Suppressor macrophage treated with lipopolysaccharide for 4 hours (primary cell): ENCODE measurements at regions not wholly inside any gene's neighbourhood (a gene's known extent, or its start where the extent isn't known, plus 50 kb on each side); places are given as distances from the start of the nearest gene placed in this dataset.
A peak's percentile ranks its signal among the peaks of the same experiment; 100 is the strongest.
"Not testable (repeated sequence)": the region's sequence is repeated elsewhere in the genome, so short reads cannot be mapped to it uniquely, and the experiment has no call there.

Source experiments
- DNase-seq: peaks from one replicate; pipeline ENCODE4 v3.0.0-alpha.2; 2020

DNA sequence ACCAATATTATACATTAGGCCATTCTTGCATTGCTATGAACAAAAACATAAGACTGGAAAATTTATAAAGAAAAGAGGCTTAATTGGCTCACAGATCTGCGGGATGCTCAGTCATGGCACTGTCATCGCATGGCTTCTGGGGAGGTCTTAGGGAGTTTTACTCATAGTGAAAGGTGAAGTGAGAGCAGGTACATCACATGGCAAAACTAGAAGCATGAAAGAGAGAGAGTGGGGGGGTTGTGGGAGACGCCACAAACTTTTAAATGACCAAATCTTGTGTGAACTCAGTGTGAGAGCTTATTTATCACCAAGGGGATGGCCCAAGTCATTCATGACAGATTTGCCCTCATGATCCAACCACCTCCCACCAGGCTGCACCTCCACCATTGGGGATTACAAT, 398.3 kb upstream of the EDIL3 start:
- no peak for DNase-seq

DNA sequence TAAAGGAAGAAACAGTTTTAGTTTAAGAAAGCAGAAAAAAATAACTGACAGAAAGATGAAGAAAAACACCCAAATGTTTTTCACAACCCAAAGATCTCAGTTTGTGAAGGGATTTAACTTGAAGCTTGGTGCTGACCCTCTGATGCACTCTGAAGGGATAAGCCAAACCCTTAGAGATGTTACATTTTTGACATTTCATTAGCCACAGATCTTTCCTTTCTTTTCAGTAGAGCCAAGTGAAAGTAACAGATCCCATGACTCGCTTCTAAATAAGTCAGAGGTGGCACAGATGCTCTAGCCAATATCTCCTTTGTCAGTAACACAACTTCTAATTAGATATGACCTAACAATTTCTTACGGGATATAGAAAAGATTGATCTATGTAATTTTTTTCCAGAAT, 394.5 kb upstream of the EDIL3 start:
- DNase-seq, result no peak

DNA sequence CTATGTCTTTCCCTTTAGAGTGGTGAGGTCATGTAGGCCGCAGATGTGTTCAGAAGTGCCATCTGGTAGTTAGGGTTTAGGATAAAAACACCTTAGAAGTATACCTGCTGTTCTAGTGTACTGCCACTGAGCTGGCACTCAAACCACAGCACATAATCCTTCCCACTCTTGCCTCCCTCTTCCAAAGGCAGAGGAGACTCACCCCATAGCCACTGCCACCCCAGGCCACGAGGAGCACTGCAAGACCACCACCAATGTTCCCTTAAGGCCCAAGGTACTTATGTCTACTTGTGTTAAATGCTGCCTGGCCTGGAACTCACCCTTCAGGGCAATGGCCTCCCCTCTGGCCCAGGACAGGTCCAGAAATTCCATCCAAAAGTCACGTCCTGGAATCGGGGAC, 379.5 kb upstream of the EDIL3 start:
- no peak for DNase-seq

DNA sequence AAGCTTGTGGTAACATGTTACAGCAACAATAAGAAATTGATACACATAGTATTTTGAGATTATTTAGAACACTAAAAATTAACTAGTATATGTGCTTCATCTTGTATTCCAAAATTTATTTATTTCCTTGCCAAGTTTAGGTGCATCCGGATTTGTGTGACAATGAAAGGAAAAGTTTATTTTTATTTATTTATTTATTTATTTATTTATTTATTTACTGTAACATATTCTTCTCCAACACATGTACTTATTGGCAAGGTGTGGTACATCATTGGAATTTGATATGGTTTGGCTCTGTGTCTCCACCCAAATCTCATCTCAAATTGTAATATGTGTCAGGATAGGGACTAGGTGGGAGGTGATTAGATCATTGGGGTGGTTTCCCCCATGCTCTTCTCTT, 373.3 kb upstream of the EDIL3 start:
- no peak for DNase-seq

DNA sequence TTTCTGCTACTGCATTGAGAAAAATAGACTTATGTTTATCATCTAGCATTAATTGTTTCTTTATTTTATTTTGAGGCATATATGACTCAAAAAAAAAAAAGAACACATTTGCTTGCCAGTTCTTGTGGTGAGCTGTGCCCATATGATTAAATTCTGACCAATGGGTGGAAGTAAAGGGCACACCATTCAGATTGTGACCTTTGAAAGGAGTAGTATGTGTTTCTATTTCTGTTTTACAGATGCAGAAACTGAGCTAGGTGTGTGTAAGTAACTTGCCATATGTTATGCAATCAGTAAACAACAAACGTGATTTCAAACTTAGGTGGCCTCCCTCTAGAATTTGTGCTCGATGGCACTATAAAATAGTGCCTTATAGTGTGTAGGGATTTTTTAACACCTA, 368.1 kb upstream of the EDIL3 start:
- no peak for DNase-seq

DNA sequence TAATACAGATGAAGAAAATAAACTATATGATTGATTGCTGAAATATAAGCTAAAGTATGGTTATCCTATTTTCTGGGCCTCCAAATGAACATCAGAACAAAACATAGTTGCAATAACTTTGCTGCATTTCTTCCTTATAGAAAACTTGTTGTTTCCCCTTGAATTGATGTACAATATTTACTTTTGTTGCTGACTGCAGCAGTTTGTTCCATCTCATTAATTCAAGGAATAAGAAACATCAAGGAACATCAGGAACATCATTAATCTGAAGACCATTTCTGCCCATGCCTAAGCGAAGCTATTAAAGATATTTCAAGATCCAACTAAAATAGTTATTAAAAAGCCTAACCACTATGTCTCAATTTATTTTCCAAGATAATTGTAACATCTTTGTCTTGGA, 363.6 kb upstream of the EDIL3 start:
- DNase-seq, result no peak

DNA sequence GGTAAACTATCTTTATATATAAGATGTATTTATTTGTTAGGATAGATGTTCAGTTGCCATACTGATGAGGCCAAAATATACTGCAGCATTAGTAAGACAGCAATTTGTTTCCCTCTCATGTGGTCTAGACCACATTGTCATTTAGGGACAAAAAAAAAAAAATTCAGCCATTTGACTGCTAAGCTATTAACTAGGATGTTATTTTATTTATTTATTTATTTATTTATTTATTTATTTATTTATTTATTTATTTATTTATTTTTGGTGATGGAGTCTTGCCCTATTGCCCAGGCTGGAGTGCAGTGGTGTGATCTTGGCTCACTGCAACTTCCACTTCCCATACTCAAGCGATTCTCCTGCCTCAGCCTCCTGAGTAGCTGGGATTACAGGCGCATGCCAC, 361.6 kb upstream of the EDIL3 start:
- DNase-seq, result not testable (repeated sequence)

DNA sequence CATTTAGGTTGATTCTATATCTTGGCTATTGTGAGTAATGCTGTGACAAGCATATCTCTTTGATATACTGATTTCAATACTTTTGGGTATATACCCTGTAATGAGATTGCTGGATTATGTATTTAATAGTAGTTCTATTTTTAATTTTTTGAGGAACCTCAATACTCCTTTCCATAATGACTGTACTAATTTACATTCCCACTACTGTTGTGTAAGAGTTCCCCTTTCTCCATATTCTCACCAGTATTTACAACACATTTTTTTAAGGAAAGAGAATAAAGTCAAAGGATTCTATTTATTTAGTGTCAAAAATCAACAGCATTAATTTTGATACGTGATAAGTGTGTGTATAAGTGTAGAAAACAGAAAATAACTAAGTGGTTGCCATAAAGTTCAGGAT, 356.4 kb upstream of the EDIL3 start:
- DNase-seq, result peak; percentile 23

DNA sequence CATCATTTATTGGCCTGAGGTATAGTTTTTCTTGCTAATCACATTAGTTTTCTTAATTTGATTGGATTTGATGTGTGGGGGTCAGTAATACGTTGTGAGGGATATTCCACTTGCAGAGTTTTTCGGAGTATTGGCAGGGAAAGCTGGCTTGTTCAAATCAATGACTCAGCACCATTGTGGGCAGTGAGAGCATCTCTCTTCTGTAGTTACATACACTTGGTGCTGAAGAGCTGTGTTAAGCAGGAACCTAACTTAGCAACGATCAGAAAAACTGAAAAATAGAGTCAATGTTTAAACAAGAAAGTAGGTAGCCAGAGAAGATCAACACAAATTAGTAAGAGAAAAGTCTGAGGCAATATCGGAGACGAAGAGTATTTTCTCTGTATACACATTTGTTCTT, 344.6 kb upstream of the EDIL3 start:
- DNase-seq, result no peak

DNA sequence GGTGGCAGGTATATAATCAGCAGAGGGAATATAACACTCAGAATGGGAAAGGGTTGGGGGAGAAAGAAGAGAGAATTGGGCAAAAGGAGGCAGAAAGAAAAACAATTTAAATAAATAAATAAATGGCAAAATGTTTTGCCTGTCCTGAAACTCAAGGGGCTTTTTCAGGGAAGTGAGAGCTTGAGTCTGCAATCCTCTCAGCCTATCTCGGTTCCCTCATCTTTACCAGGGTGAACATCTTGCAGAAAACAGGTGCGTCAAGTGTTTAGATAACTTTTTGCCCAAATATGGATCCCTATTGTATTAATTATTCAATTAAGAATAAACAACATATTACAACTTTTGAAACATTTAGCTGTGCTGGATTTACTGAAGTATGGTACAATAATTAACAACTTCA, 343.0 kb upstream of the EDIL3 start:
- DNase-seq, result no peak

DNA sequence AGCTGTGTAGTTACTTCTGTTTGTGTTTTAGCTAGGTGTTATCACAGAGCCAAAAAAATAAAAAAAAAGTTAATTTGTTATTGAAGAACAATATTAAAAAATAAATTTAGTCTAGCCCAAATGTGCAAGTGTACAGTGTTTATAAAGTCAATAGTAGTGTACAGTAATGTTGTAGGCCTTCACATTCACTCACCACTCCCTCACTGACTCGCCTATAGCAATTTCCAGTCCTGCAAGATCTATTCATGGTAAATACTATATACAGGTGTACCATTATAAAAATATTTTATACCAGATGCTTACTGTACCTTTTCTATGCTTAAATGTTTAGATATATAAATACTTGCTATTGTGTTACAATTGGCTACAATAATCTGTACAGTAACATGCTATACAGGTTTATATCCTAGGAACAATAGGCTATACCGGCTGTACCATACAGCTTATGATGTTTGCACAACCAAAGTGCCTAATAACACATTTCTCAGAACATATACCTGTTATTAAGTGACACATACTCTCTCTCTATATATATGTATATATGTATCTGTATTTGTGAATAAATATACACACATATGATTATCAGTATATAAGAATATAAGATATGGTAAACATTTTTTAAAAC, 341.4 kb upstream of the EDIL3 start:
- no peak for DNase-seq

DNA sequence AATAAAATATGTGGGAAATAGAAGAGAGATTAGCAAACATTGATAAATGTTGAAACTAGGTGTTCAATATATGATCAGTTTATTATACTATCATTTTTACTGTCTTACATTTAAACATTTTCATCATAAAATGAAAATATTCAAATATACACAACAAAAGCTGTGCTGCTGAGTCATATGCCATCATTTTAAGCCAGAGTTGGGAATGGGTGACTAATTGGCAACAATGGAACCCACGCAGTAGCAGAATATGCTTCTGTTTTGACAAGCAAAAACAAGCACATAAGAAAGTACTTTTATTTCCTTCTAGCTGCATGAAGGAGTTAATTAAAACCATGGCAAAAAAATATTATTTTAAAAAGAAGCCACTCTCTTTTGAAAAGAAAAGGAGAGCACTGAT, 340.0 kb upstream of the EDIL3 start:
- DNase-seq, result peak; percentile 25

DNA sequence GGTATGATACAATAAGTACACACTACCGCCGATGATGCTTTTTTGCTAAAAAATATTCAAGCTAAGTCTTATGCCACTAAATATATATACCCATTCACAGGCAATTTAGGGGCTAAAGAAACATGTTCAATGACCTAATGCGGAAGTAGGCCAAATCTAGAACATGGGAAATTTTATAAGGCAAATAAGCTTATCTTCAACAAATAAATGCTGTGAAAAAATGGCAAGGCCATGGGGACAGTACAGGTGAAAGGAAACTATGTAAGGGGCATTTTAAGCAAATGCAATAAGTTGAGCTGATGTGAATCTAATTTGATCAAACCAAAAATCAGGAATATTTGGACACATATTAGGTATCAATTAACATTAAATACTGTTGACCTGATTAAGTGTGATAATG, 339.5 kb upstream of the EDIL3 start:
- DNase-seq, result no peak

DNA sequence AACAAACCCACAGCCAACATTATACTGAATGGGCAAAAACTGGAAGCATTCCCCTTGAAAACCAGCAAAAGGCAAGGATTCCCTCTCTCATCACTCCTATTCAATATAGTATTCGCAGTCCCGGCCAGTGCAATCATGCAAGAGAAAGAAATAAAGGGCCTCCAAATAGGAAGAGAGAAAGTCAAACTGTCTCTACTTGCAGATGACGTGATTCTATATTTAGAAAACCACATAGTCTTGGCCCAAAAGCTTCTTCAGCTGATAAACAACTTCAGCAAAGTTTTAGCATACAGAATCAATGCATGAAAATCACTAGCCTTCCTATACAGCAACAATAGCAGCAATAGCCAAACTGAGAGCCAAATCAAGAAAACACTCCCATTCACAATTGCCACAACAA, 333.7 kb upstream of the EDIL3 start:
- no peak for DNase-seq

DNA sequence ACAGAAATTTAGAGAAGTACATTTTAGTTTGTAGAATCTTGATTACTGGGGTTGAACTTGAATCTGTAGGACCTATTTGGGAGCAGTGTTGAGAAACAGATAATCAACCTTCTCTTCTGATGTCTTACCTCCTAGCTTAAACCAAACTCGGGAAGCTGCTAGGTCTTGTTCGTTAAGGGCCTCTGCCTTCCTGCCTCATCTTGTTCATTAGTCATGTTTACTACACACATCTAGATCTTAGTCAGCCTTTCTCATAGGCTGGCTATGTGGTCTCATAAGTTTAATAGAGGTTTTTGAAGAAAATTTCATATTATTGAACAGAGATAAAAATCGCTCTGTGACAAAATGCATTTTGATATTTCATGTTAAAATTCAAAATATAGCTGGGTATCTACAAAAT, 331.0 kb upstream of the EDIL3 start:
- no peak for DNase-seq

DNA sequence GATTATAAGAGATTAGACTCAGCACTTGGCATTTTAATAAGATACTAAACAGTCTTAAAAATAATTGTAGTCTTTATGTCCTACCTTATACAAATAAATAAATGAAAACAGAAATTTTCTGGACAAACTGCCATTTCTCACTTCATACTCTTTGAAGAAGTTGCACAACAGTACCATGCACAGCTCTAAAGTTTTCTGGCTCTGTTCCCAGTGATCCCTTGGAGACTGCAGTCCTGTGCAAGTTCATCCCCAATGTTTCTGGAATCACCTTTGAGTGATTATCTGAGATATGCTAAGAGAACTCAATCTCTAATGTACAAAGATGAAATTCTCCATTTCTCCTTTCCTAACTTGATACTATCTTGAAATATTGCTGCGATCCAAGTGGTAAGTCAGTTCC, 330.4 kb upstream of the EDIL3 start:
- no peak for DNase-seq

DNA sequence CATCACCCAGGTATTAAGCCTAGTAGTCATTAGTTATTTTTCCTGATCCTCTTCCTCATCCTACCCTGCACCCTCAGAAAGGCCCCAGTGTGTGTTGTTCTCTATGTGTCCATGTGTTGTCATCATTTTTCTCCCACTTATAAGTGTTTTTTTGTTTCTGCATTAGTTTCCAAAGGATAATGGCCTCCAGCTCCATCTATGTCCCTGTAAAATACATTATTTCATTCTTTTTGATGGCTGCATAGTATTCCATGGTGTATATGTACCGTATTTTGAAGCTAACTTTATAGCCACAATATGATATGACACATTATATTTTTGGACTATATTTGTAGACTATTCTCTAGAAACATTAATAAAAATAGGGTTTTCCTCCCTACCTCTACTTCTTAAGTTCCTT, 324.4 kb upstream of the EDIL3 start:
- no peak for DNase-seq

DNA sequence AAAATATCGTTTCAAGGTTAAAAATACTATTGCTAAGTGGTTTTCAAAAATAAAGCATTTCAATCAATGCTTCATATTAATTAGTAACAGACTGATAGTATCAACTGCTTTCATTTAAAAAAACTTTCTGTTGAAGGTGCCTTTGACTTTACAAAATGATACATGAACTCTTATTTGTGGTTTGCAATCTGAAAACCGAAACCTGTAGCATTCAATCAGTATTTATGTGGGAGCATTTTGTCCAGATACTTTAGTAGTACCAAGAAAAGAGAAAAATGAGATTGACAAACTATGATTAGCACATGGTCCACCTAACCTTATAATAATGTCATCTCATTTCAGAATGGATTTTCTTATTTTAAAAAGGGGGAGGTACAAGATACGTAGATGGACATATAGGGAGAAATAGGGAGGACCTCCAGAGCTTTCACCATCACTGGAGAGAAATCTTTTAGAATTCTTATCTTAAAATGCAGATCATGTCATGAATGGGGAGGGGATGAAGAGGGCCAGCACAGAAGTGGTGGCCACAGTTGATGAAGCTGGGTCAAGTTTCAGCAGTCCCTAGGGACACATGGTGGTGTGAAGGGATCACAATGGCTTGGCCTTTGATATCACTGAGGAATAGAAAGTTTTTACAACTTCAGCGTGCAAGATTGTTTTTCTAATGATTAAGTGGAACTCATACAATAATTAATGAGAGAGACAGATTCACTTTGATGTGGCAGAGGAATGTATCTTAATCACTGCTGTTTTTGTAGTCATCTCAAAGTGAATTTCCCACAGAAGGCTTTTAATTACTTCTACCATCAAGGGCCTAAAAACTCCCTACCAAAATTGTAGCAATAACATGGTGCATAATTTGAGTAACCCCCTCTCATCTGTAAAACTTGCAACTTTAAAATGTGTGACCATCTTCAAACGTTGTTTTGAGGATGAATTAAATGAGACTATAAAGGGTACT, 322.3 kb upstream of the EDIL3 start:
- DNase-seq, result no peak

DNA sequence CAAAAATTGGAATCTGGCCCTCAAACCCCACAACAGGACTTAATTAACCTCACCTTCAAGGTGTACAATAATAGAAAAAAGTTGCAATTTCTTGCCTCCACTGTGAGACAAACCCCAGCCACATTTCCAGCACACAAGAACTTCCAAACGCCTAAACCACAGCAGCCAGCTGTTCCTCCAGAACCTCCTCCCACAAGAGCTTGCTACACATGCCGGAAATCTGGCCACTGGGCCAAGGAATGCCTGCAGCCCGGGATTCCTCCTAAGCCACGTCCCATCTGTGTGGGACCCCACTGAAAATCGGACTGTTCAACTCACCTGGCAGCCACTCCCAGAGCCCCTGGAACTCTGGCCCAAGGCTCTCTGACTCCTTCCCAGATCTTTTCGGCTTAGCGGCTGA, 315.9 kb upstream of the EDIL3 start:
- not testable (repeated sequence) for DNase-seq

DNA sequence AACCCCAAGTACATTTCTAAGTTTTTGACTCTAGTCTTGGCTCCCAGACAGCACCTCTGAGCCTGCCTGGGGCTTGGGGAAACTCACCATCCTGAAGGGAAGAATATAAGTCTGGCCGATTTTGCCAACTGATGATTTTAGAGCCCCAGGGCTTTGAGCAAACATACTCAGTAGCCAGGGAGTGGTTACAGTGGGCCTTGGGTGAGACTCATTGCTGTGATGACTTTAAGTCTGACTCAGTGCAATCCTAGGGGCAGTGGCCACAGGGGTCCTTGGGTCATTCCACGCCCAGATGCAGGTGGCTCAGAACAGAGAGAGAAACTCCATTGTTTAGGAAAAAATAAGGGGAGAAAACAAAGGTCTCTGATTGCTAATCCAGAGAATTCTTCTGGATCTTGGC, 312.0 kb upstream of the EDIL3 start:
- no peak for DNase-seq

DNA sequence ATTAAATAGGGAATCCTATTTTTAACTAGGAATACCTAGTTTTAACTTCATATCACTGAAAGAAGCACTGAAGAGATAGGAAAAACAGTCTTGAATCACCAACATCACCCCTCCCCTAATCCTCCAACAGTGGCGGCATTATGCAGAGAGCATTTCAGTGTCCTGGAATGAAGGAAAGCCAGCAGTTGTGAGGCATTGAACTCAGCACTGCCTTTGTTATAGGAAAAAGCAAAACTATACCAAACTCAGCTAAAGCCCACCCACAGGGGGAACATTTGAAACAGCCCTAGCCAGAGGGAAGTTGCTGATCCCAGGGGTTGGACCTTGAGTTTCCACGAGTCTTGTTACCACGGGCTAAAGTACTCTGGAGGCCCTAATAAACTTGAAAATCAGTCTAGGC, 310.6 kb upstream of the EDIL3 start:
- DNase-seq, result no peak

DNA sequence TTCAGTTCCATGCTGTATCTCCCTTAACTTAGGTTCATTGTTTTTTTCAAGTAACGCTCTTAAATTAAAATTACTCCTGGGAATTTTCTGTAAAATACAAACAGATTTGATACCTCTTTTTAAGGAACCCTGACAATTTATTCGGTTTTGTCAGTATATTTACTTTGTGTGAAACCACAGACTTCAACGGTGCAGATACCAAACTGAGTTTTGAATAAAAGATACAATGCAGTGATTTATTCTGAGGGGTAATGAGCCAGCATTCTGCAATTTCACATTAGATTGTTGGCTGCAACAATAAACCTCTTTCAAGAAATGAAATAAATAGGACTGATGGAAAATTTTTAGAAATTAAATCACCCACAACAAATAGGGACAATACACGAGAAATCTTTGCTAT, 308.6 kb upstream of the EDIL3 start:
- no peak for DNase-seq

DNA sequence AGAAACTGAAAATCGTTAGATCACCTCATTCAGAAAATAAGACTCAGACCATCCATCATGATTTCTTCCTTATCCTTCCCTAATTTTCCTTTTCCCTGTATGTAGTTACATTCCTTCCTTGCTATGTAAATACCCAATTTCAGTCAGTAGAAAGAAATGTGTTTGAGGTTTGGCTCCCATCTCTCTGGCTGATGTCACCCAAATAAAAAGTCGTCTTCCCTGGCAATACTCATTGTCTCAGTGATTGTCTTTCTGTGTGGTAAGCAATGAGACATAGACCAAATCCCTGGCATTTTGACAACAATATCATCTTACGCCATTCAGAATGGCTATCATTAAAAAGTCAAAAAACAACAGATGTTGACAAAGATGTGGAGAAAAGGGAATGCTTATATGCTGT, 303.9 kb upstream of the EDIL3 start:
- no peak for DNase-seq

DNA sequence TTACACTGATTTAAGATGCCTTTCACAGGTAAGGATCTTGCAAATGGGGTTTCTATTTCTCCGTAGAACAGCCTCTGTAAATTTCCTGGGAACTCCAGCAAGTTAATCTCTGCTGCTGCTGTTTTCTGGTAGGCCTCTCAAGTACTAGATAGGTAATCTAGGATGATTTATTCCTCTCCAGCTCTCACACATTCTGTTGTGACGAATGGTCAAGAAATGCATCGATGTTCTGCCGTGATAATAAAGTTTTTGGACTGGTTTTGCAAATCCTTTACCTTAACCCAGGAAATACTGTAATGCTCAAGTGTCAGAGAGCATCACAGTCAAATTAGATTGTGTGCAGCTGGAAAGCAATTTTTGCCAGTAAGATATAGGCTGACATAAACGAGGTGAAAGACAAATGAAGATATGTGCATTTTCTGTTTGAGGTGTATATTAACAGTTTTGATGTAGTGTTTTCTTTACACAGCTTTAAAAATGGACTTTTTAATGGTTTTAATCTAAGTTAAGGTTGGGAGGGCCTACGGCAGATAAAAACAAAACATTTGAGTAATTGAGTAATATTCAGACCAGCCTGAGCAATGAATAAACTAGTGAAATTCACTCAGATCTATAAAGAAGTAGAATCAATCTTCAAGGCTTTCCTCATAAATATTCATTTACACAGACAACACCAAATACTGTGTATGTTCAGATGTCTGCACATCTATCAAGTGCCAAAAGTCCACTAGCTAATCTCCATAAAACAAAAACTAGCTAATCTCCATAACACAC, 300.6 kb upstream of the EDIL3 start:
- DNase-seq, result no peak
